HUES48 (cell line): ENCODE measurements at regions not wholly inside any gene's neighbourhood (a gene's known extent, or its start where the extent isn't known, plus 50 kb on each side); places are given as distances from the start of the nearest gene placed in this dataset.

ENCODE experiments used
- H3K27ac ChIP-seq: one replicate; pipeline ENCODE4 v1.7.0; 2013; ENCODE audit warnings: low read depth, low read length, inconsistent platforms
- H3K27me3 ChIP-seq: 2 replicates; pipeline ENCODE4 v1.6.1; 2013; ENCODE audit warnings: mild to moderate bottlenecking, low read length; ENCODE audit not compliant: control insufficient read depth, insufficient read depth
- H3K36me3 ChIP-seq: 2 replicates; pipeline ENCODE4 v1.6.1; 2013; ENCODE audit warnings: low read length; ENCODE audit not compliant: control insufficient read depth, insufficient read depth
- H3K4me1 ChIP-seq: 2 replicates; pipeline ENCODE4 v1.6.1; 2013; ENCODE audit warnings: mild to moderate bottlenecking, low read length; ENCODE audit not compliant: control insufficient read depth, insufficient read depth
- H3K4me3 ChIP-seq: 2 replicates; pipeline ENCODE4 v1.5.1; 2013; ENCODE audit warnings: mild to moderate bottlenecking, low read depth, low read length
- H3K9ac ChIP-seq: 2 replicates; pipeline ENCODE4 v1.6.1; 2013; ENCODE audit warnings: mild to moderate bottlenecking, low read depth, low read length, moderate library complexity
- H3K9me3 ChIP-seq: 2 replicates; pipeline ENCODE4 v1.6.1; 2013; ENCODE audit warnings: low read length; ENCODE audit not compliant: control insufficient read depth, insufficient read depth

GRCh38 chr11:122521626-122522025 lies 133.9 kb upstream of the UBASH3B start:
- peak overlapping the region; percentile 48 for H3K27ac ChIP-seq
- H3K36me3 ChIP-seq = no peaks in the 10 kb centered on the region
- no peaks in the 10 kb centered on the region for H3K27me3 ChIP-seq
- H3K4me1 ChIP-seq = peaks cover 34% of the 10 kb centered on the region
- H3K9ac ChIP-seq = no peak overlapping the region
- H3K9me3 ChIP-seq = no peaks in the 10 kb centered on the region
- no peak overlapping the region for H3K4me3 ChIP-seq

GRCh38 chr11:122517403-122518379 lies 137.8 kb upstream of the UBASH3B start:
- H3K36me3 ChIP-seq = no peaks in the 10 kb centered on the region
- no peak overlapping the region for H3K27ac ChIP-seq
- H3K4me1 ChIP-seq = peaks cover 13% of the 10 kb centered on the region
- H3K9me3 ChIP-seq = no peaks in the 10 kb centered on the region
- H3K9ac ChIP-seq = no peak overlapping the region
- H3K27me3 ChIP-seq = no peaks in the 10 kb centered on the region
- no peak overlapping the region for H3K4me3 ChIP-seq

GRCh38 chr11:122516686-122517085 lies 138.8 kb upstream of the UBASH3B start:
- H3K27me3 ChIP-seq = no peaks in the 10 kb centered on the region
- no peak overlapping the region for H3K9ac ChIP-seq
- no peak overlapping the region for H3K27ac ChIP-seq
- no peak overlapping the region for H3K4me3 ChIP-seq
- no peaks in the 10 kb centered on the region for H3K9me3 ChIP-seq
- no peaks in the 10 kb centered on the region for H3K36me3 ChIP-seq
- peaks cover 9% of the 10 kb centered on the region for H3K4me1 ChIP-seq

GRCh38 chr11:122513997-122514396 lies 141.5 kb upstream of the UBASH3B start:
- Histone ChIP-seq H3K9me3 (no peaks in the 10 kb centered on the region), H3K9ac (no peak overlapping the region), H3K36me3 (no peaks in the 10 kb centered on the region), H3K27me3 (no peaks in the 10 kb centered on the region), H3K4me1 (no peaks in the 10 kb centered on the region), H3K4me3 (no peak overlapping the region), H3K27ac (no peak overlapping the region)

GRCh38 chr11:122513328-122513727 lies 142.2 kb upstream of the UBASH3B start:
- Histone ChIP-seq H3K9ac (no peak overlapping the region), H3K36me3 (no peaks in the 10 kb centered on the region), H3K9me3 (no peaks in the 10 kb centered on the region), H3K27me3 (no peaks in the 10 kb centered on the region), H3K4me1 (no peaks in the 10 kb centered on the region), H3K27ac (no peak overlapping the region), H3K4me3 (no peak overlapping the region)

GRCh38 chr11:122512688-122513087 lies 142.8 kb upstream of the UBASH3B start:
- H3K4me3 ChIP-seq = no peak overlapping the region
- no peak overlapping the region for H3K9ac ChIP-seq
- H3K27ac ChIP-seq = no peak overlapping the region
- H3K36me3 ChIP-seq = no peaks in the 10 kb centered on the region
- H3K9me3 ChIP-seq = no peaks in the 10 kb centered on the region
- no peaks in the 10 kb centered on the region for H3K4me1 ChIP-seq
- H3K27me3 ChIP-seq = no peaks in the 10 kb centered on the region

GRCh38 chr11:122509899-122510298 lies 145.6 kb upstream of the UBASH3B start:
- H3K9ac ChIP-seq = no peak overlapping the region
- no peaks in the 10 kb centered on the region for H3K36me3 ChIP-seq
- no peak overlapping the region for H3K27ac ChIP-seq
- H3K27me3 ChIP-seq = no peaks in the 10 kb centered on the region; the same call in 1 of the 2 replicates
- H3K4me3 ChIP-seq = no peak overlapping the region
- H3K9me3 ChIP-seq = no peaks in the 10 kb centered on the region
- H3K4me1 ChIP-seq = peaks cover 6% of the 10 kb centered on the region

GRCh38 chr11:122509091-122509490 lies 146.4 kb upstream of the UBASH3B start:
- no peaks in the 10 kb centered on the region for H3K36me3 ChIP-seq
- H3K9me3 ChIP-seq = no peaks in the 10 kb centered on the region
- peaks cover 6% of the 10 kb centered on the region for H3K4me1 ChIP-seq
- no peak overlapping the region for H3K27ac ChIP-seq
- no peak overlapping the region for H3K9ac ChIP-seq
- no peak overlapping the region for H3K4me3 ChIP-seq
- no peaks in the 10 kb centered on the region; the same call in 1 of the 2 replicates for H3K27me3 ChIP-seq

- Histone ChIP-seq H3K36me3 (no peaks in the 10 kb centered on the region), H3K9me3 (no peaks in the 10 kb centered on the region), H3K4me3 (no peak overlapping the region), H3K4me1 (peaks cover 6% of the 10 kb centered on the region), H3K27ac (no peak overlapping the region), H3K9ac (no peak overlapping the region), H3K27me3 (no peaks in the 10 kb centered on the region; the same call in 1 of the 2 replicates)
Measured at GRCh38 chr11:122505304-122506006, 150.1 kb upstream of the UBASH3B start.

- no peaks in the 10 kb centered on the region for H3K9me3 ChIP-seq
- no peaks in the 10 kb centered on the region for H3K36me3 ChIP-seq
- no peak overlapping the region for H3K27ac ChIP-seq
- H3K4me3 ChIP-seq = no peak overlapping the region
- no peaks in the 10 kb centered on the region for H3K4me1 ChIP-seq
- no peak overlapping the region for H3K9ac ChIP-seq
- H3K27me3 ChIP-seq = no peaks in the 10 kb centered on the region
Measured at GRCh38 chr11:122494221-122494620, 161.3 kb upstream of the UBASH3B start.

- H3K36me3 ChIP-seq = no peaks in the 10 kb centered on the region
- no peaks in the 10 kb centered on the region; the same call in 1 of the 2 replicates for H3K4me1 ChIP-seq
- no peaks in the 10 kb centered on the region for H3K9me3 ChIP-seq
- no peak overlapping the region for H3K4me3 ChIP-seq
- no peak overlapping the region for H3K9ac ChIP-seq
- H3K27ac ChIP-seq = no peak overlapping the region
- no peaks in the 10 kb centered on the region for H3K27me3 ChIP-seq
Measured at GRCh38 chr11:122491509-122491908, 164.0 kb upstream of the UBASH3B start.
